Psoas muscle (tissue), 7 donors: ENCODE measurements at regions not wholly inside any gene's neighbourhood (a gene's known extent, or its start where the extent isn't known, plus 50 kb on each side); places are given as distances from the start of the nearest gene placed in this dataset.

ENCODE experiments used
- ATAC-seq, 4 donors: fragments of 200-7000 bp; cut with Tn5 transposase; one replicate each; pipeline ENCODE4 v1.9.1; 2020; ENCODE audit warnings: moderate library complexity in 3 of 4, mild to moderate bottlenecking in 2 of 4
- DNase-seq, 2 donors: peaks; one replicate each; pipeline ENCODE4 v3.0.0-alpha.2; 2020
- H3K27ac ChIP-seq: fragments of 200-600 bp; one replicate; pipeline ENCODE4 v1.8.0; 2022
- H3K27me3 ChIP-seq, 3 donors: fragments of 200-600 bp in 1 of 3; one replicate each; pipeline versions ENCODE4 v1.6.1 to v1.8.0; 2013 to 2022; ENCODE audit warnings: low read length in 2 of 3, mild to moderate bottlenecking in 2 of 3, moderate library complexity in 1 of 3; ENCODE audit not compliant: insufficient read depth in 3 of 3
- H3K36me3 ChIP-seq, 2 donors: fragments of 200-600 bp in 1 of 2; one replicate each; pipeline versions ENCODE4 v1.6.1 to v1.8.0; 2013 to 2022; ENCODE audit warnings: low read depth in 1 of 2, mild to moderate bottlenecking in 1 of 2, moderate library complexity in 1 of 2; ENCODE audit not compliant: insufficient read depth in 1 of 2
- H3K4me1 ChIP-seq: fragments of 200-600 bp; one replicate; pipeline ENCODE4 v1.8.0; 2022
- H3K4me3 ChIP-seq: fragments of 200-600 bp; one replicate; pipeline ENCODE4 v1.8.0; 2022; ENCODE audit warnings: mild to moderate bottlenecking
- H3K9me3 ChIP-seq: fragments of 200-600 bp; one replicate; pipeline ENCODE4 v1.8.0; 2022
- WGBS, 3 donors: extraction: QIAGEN DNeasy Blood & Tissue Kit; methylation state at CpG; one replicate each; pipeline versions ENCODE4 v1.1.6 to v1.1.7; 2013; 5-methylcytosine and 5-hydroxymethylcytosine counted together
- intact Hi-C, 2 donors: fragments of 100-400 bp; cut with DNase I; formaldehyde crosslinking; loops; one replicate each; pipeline versions ENCODE4 v1.11.0 to v1.14.2; 2022
- TF ChIP-seq, protein P1 (sequence below): fragments of 200-600 bp; IDR thresholded peaks from one replicate; pipeline ENCODE4 v1.8.0; 2022; ENCODE audit warnings: antibody characterized with exemption
- donor health status: healthy with polysubstance abuse.
- donor health status: DM: no; HTN: no; CAD: no; lungs with moderate emphysema.
- donor health status: Bipolar disorder and iron deficiency.
- donor health status: healthy.
- donor health status: DM: yes; HTN: yes; CAD: no.
- donor health status: DM: no; HTN: no; CAD: no.
- donor health status: DM: yes; HTN: yes; CAD: no.

DNA sequence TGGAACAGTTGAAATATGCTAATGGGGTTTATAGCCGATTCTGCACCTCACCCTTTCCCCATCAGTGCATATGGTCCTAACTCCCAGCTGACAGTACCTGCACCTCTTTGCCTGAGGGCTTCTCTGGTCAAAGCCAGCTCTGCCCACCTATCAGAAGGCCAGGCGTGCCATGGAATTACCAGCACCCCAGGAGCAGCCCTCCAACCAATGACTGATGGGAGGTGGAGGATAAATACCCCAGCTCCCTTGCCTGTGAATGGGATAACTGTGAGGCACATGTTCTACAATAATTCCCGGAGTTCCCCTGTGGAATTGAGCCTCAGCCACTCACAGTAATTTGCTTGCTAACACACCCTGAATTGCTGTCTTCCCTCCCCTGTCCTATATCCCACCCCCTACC, 572.0 kb downstream of the BCOR start:
- Histone ChIP-seq H3K9me3 (no peaks in the 10 kb centered on the region), H3K4me1 (no peaks in the 10 kb centered on the region), H3K27ac (no peak overlapping the region), H3K4me3 (no peak overlapping the region), H3K27me3 (no peaks in the 10 kb centered on the region), H3K36me3 (no peaks in the 10 kb centered on the region)
- no peak for ATAC-seq
- TF ChIP-seq, protein P1, sequence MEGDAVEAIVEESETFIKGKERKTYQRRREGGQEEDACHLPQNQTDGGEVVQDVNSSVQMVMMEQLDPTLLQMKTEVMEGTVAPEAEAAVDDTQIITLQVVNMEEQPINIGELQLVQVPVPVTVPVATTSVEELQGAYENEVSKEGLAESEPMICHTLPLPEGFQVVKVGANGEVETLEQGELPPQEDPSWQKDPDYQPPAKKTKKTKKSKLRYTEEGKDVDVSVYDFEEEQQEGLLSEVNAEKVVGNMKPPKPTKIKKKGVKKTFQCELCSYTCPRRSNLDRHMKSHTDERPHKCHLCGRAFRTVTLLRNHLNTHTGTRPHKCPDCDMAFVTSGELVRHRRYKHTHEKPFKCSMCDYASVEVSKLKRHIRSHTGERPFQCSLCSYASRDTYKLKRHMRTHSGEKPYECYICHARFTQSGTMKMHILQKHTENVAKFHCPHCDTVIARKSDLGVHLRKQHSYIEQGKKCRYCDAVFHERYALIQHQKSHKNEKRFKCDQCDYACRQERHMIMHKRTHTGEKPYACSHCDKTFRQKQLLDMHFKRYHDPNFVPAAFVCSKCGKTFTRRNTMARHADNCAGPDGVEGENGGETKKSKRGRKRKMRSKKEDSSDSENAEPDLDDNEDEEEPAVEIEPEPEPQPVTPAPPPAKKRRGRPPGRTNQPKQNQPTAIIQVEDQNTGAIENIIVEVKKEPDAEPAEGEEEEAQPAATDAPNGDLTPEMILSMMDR, result no peak
- no peak for DNase-seq
- intact Hi-C loops, result no loop called here
- WGBS, 3 donors, result 80 to 97% (median 94%) methylated on average over 3 of the region's 3 CpGs

- Histone ChIP-seq H3K4me3 (no peak overlapping the region), H3K9me3 (no peaks in the 10 kb centered on the region), H3K27ac (no peak overlapping the region), H3K4me1 (no peaks in the 10 kb centered on the region), H3K36me3 (no peaks in the 10 kb centered on the region), H3K27me3 (no peaks in the 10 kb centered on the region)
- intact Hi-C loops, result no loop called here
- ATAC-seq (no peak), DNase-seq (no peak)
- whole genome bisulfite sequencing, 3 donors, result 58 to 67% (median 60%) methylated on average over 3 of the region's 3 CpGs
- TF ChIP-seq, protein P1, result no peak
Measured at GRCh38 chrX:39527025-39527424, 570.7 kb downstream of the BCOR start.

GRCh38 chrX:39528161-39528916, 569.4 kb downstream of the BCOR start:
- WGBS, 3 donors, result 75 to 96% (median 83%) methylated on average over 9 of the region's 9 CpGs
- intact Hi-C loops, result no loop called here

DNA sequence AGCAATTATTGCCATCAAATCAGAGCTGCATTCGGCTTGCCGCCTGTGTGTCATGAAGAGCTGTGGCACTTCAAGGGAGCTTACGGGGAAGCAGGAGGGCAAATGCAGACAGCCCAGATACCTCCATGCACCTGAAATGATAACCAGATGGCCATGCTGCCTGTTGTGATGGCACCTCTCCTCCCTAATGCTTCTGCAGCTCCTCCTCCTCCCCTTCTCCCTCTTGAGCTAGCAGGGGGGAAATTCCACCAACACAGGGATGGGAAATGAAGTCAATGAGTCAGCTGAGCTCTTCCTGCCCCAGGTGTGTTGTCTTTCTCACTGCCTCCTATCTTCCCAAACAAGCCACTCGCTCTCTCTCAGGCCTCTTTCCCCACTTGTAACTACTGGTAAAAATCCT, 565.0 kb downstream of the BCOR start:
- 81 to 98% (median 93%) methylated on average over 4 of the region's 4 CpGs for WGBS, 3 donors
- ATAC-seq (no peak), DNase-seq (no peak)
- no peaks in the 10 kb centered on the region for H3K36me3 ChIP-seq
- peaks cover 0 to 22% (median 0%) of the 10 kb centered on the region in 3 donors for H3K27me3 ChIP-seq
- H3K4me3 ChIP-seq, result no peak overlapping the region
- no peaks in the 10 kb centered on the region for H3K4me1 ChIP-seq
- no peaks in the 10 kb centered on the region for H3K9me3 ChIP-seq
- H3K27ac ChIP-seq, result no peak overlapping the region
- TF ChIP-seq, protein P1, result no peak
- intact Hi-C loops, result no loop called here

More at GRCh38 chrX:39528161-39528916, 569.4 kb downstream of the BCOR start:
- no peak overlapping the region for H3K27ac ChIP-seq
- TF ChIP-seq, protein P1, result no peak
- no peaks in the 10 kb centered on the region for H3K4me1 ChIP-seq
- H3K9me3 ChIP-seq, result no peaks in the 10 kb centered on the region
- H3K4me3 ChIP-seq, result no peak overlapping the region
- no peaks in the 10 kb centered on the region for H3K27me3 ChIP-seq
- H3K36me3 ChIP-seq, result no peaks in the 10 kb centered on the region
- DNase-seq, result no peak
- ATAC-seq, result no peak

DNA sequence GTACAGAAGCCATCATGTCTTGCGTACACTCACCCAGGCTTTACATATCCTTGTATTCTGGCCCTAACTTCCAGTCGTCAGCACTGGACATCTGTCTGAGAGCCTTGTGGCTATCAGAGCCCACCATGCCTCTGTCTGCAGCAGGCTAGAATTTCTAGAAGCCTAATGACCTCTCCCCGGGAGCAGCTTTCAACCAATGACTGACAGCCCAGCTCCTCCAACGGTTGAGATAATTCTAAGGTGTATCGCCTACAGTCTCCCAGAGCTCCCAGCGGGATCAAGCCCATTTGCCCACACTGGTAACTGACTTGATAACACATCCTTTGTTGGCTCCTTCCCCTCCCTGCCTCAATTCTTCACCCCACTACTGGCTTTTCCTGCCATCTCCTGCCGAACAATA, 562.8 kb downstream of the BCOR start:
- H3K36me3 ChIP-seq, result no peaks in the 10 kb centered on the region
- H3K27ac ChIP-seq, result no peak overlapping the region
- TF ChIP-seq, protein P1, result no peak
- DNase-seq (no peak), ATAC-seq (no peak)
- WGBS, 3 donors, result 76 to 96% (median 95%) methylated on average over 7 of the region's 7 CpGs
- H3K4me3 ChIP-seq, result no peak overlapping the region
- H3K9me3 ChIP-seq, result no peaks in the 10 kb centered on the region
- H3K27me3 ChIP-seq, result peaks cover 0 to 34% (median 0%) of the 10 kb centered on the region in 3 donors
- H3K4me1 ChIP-seq, result no peaks in the 10 kb centered on the region
- intact Hi-C loops, result no loop called here
